ENCODE measurements at regions not wholly inside any gene's neighbourhood (a gene's known extent, or its start where the extent isn't known, plus 50 kb on each side); places are given as distances from the start of the nearest gene placed in this dataset.
A peak's percentile ranks its signal among the peaks of the same experiment; 100 is the strongest.

- TF ChIP-seq CTCF (IDR thresholded peaks at IDR 0.05; ENCODE audit: unreplicated experiment), result no peak
- no peaks in the 10 kb centered on the region for H3K9me3 Mint-ChIP-seq (ENCODE audit: unreplicated experiment)
- no peaks in the 10 kb centered on the region for H3K36me3 Mint-ChIP-seq (ENCODE audit: low read depth, unreplicated experiment)
- DNase-seq (ENCODE audit: low spot score), result no peak
- H3K4me1 Mint-ChIP-seq (ENCODE audit: unreplicated experiment), result peaks cover 14% of the 10 kb centered on the region
- no peak overlapping the region for H3K4me3 Mint-ChIP-seq (ENCODE audit: unreplicated experiment)
- H3K27ac Mint-ChIP-seq (ENCODE audit: unreplicated experiment), result no peak overlapping the region
- no peaks in the 10 kb centered on the region for H3K27me3 Mint-ChIP-seq (ENCODE audit: unreplicated experiment)
Measured at GRCh38 chr14:22381408-22381760, 207.6 kb downstream of the DAD1 start.

- H3K27me3 Mint-ChIP-seq (ENCODE audit: unreplicated experiment), result no peaks in the 10 kb centered on the region
- no peaks in the 10 kb centered on the region for H3K9me3 Mint-ChIP-seq (ENCODE audit: unreplicated experiment)
- H3K36me3 Mint-ChIP-seq (ENCODE audit: low read depth, unreplicated experiment), result no peaks in the 10 kb centered on the region
- peaks cover 14% of the 10 kb centered on the region for H3K4me1 Mint-ChIP-seq (ENCODE audit: unreplicated experiment)
- no peak overlapping the region for H3K27ac Mint-ChIP-seq (ENCODE audit: unreplicated experiment)
- no peak overlapping the region for H3K4me3 Mint-ChIP-seq (ENCODE audit: unreplicated experiment)
- TF ChIP-seq CTCF (IDR thresholded peaks at IDR 0.05; ENCODE audit: unreplicated experiment), result no peak
- DNase-seq (ENCODE audit: low spot score), result no peak
Measured at GRCh38 chr14:22380571-22381407, 208.2 kb downstream of the DAD1 start.

GRCh38 chr14:22379727-22380126, 209.3 kb downstream of the DAD1 start:
- Mint-ChIP-seq H3K9me3 (ENCODE audit: unreplicated experiment) (no peaks in the 10 kb centered on the region), H3K4me3 (ENCODE audit: unreplicated experiment) (no peak overlapping the region), H3K27me3 (ENCODE audit: unreplicated experiment) (no peaks in the 10 kb centered on the region), H3K4me1 (ENCODE audit: unreplicated experiment) (peaks cover 14% of the 10 kb centered on the region), H3K36me3 (ENCODE audit: low read depth, unreplicated experiment) (no peaks in the 10 kb centered on the region), H3K27ac (ENCODE audit: unreplicated experiment) (no peak overlapping the region)
- DNase-seq (ENCODE audit: low spot score), result no peak
- no peak for TF ChIP-seq CTCF (IDR thresholded peaks at IDR 0.05; ENCODE audit: unreplicated experiment)

GRCh38 chr14:22378181-22378580, 210.8 kb downstream of the DAD1 start:
- H3K4me3 Mint-ChIP-seq (ENCODE audit: unreplicated experiment), result no peak overlapping the region
- H3K4me1 Mint-ChIP-seq (ENCODE audit: unreplicated experiment), result peaks cover 14% of the 10 kb centered on the region
- no peak overlapping the region for H3K27ac Mint-ChIP-seq (ENCODE audit: unreplicated experiment)
- no peak for DNase-seq (ENCODE audit: low spot score)
- H3K27me3 Mint-ChIP-seq (ENCODE audit: unreplicated experiment), result no peaks in the 10 kb centered on the region
- no peaks in the 10 kb centered on the region for H3K9me3 Mint-ChIP-seq (ENCODE audit: unreplicated experiment)
- no peaks in the 10 kb centered on the region for H3K36me3 Mint-ChIP-seq (ENCODE audit: low read depth, unreplicated experiment)
- TF ChIP-seq CTCF (IDR thresholded peaks at IDR 0.05; ENCODE audit: unreplicated experiment), result no peak

- TF ChIP-seq CTCF (IDR thresholded peaks at IDR 0.05; ENCODE audit: unreplicated experiment), result peak; percentile 53
- H3K36me3 Mint-ChIP-seq (ENCODE audit: low read depth, unreplicated experiment), result no peaks in the 10 kb centered on the region
- no peaks in the 10 kb centered on the region for H3K27me3 Mint-ChIP-seq (ENCODE audit: unreplicated experiment)
- no peaks in the 10 kb centered on the region for H3K9me3 Mint-ChIP-seq (ENCODE audit: unreplicated experiment)
- H3K27ac Mint-ChIP-seq (ENCODE audit: unreplicated experiment), result no peak overlapping the region
- no peak overlapping the region for H3K4me3 Mint-ChIP-seq (ENCODE audit: unreplicated experiment)
- peaks cover 10% of the 10 kb centered on the region for H3K4me1 Mint-ChIP-seq (ENCODE audit: unreplicated experiment)
- DNase-seq (ENCODE audit: low spot score), result peak; percentile 38
Measured at GRCh38 chr14:22375321-22375930, 213.6 kb downstream of the DAD1 start.
